Liver (tissue), 8 donors: ENCODE measurements at regions not wholly inside any gene's neighbourhood (a gene's known extent, or its start where the extent isn't known, plus 50 kb on each side); places are given as distances from the start of the nearest gene placed in this dataset.

Source experiments
- DNase-seq: peaks from one replicate; pipeline ENCODE4 v3.0.0-alpha.2; 2017; ENCODE audit warnings: low spot score
- H3K27ac ChIP-seq, 2 donors: one replicate each; pipeline ENCODE4 v1.7.0; 2013; ENCODE audit warnings: inconsistent platforms in 2 of 2, low read length in 2 of 2, control low read depth in 1 of 2, low read depth in 1 of 2, mild to moderate bottlenecking in 1 of 2
- H3K27me3 ChIP-seq, 4 donors: one replicate each; pipeline versions ENCODE4 v1.6.1 to v1.7.0; 2013; ENCODE audit warnings: low read length in 3 of 4, inconsistent platforms in 1 of 4, mild to moderate bottlenecking in 1 of 4, moderate library complexity in 1 of 4; ENCODE audit not compliant: control insufficient read depth in 4 of 4, insufficient read depth in 4 of 4
- H3K36me3 ChIP-seq, 4 donors: one replicate each; pipeline versions ENCODE4 v1.6.1 to v1.7.0; 2013; ENCODE audit warnings: low read length in 3 of 4, mild to moderate bottlenecking in 3 of 4, low read depth in 1 of 4, moderate library complexity in 1 of 4; ENCODE audit not compliant: control insufficient read depth in 4 of 4, insufficient read depth in 3 of 4
- H3K4me1 ChIP-seq, 4 donors: one replicate each; pipeline versions ENCODE4 v1.6.1 to v1.7.0; 2013; ENCODE audit warnings: low read length in 3 of 4, mild to moderate bottlenecking in 3 of 4, moderate library complexity in 1 of 4; ENCODE audit not compliant: control insufficient read depth in 4 of 4, insufficient read depth in 4 of 4
- H3K4me3 ChIP-seq, 3 donors: one replicate each; pipeline versions ENCODE4 v1.6.1 to v1.7.0; 2013; ENCODE audit warnings: low read length in 3 of 3, control low read depth in 1 of 3, low read depth in 1 of 3, mild to moderate bottlenecking in 1 of 3
- H3K9ac ChIP-seq, 2 donors: one replicate each; pipeline ENCODE4 v1.7.0; 2013; ENCODE audit warnings: low read length in 2 of 2, mild to moderate bottlenecking in 2 of 2, moderate library complexity in 2 of 2, control low read depth in 1 of 2, low read depth in 1 of 2
- H3K9me3 ChIP-seq, 4 donors: one replicate each; pipeline versions ENCODE4 v1.6.1 to v1.7.0; 2013; ENCODE audit warnings: low read length in 3 of 4; ENCODE audit not compliant: control insufficient read depth in 4 of 4
- ATF3 ChIP-seq: IDR thresholded peaks from 2 replicates; pipeline ENCODE4 v1.6.1; 2016; ENCODE audit warnings: antibody characterized with exemption
- CTCF ChIP-seq: fragments of 150-350 bp; IDR thresholded peaks from 2 replicates; pipeline ENCODE4 v1.5.1; 2017; ENCODE audit warnings: improper control_type of control experiment, low read depth, low read length; ENCODE audit not compliant: missing input control
- EGR1 ChIP-seq, 2 donors: IDR thresholded peaks; 2 replicates each; pipeline ENCODE4 v1.6.1; 2016 to 2018; ENCODE audit warnings: antibody characterized with exemption in 2 of 2, low read depth in 2 of 2
- FOXA1 ChIP-seq: IDR thresholded peaks from 2 replicates; pipeline ENCODE4 v1.6.1; 2016; ENCODE audit warnings: antibody characterized with exemption
- FOXA2 ChIP-seq: IDR thresholded peaks from 2 replicates; pipeline ENCODE4 v1.6.1; 2016; ENCODE audit warnings: antibody characterized with exemption
- GABPA ChIP-seq, 2 donors: IDR thresholded peaks in 1 of 2; conservative IDR thresholded peaks in 1 of 2; 2 replicates each; pipeline ENCODE4 v1.6.1; 2016; ENCODE audit warnings: antibody characterized with exemption in 2 of 2, mild to moderate bottlenecking in 1 of 2, moderate library complexity in 1 of 2
- HNF4A ChIP-seq, 2 donors: conservative IDR thresholded peaks; 2 replicates each; pipeline ENCODE4 v1.6.1; 2016; ENCODE audit warnings: antibody characterized with exemption in 2 of 2, mild to moderate bottlenecking in 2 of 2
- HNF4G ChIP-seq: IDR thresholded peaks from 2 replicates; pipeline ENCODE4 v1.6.1; 2016; ENCODE audit warnings: antibody characterized with exemption
- JUND ChIP-seq, 2 donors: IDR thresholded peaks; 2 replicates each; pipeline ENCODE4 v1.6.1; 2016; ENCODE audit warnings: antibody characterized with exemption in 2 of 2
- MAX ChIP-seq: IDR thresholded peaks from 2 replicates; pipeline ENCODE4 v1.6.1; 2016; ENCODE audit warnings: antibody characterized with exemption
- NR2F2 ChIP-seq: IDR thresholded peaks from 2 replicates; pipeline ENCODE4 v1.6.1; 2016; ENCODE audit warnings: antibody characterized with exemption
- RAD21 ChIP-seq, 2 donors: IDR thresholded peaks; 2 replicates each; pipeline ENCODE4 v1.6.1; 2016; ENCODE audit warnings: antibody characterized with exemption in 2 of 2, mild to moderate bottlenecking in 2 of 2
- REST ChIP-seq: IDR thresholded peaks from 2 replicates; pipeline ENCODE4 v1.6.1; 2016; ENCODE audit warnings: antibody characterized with exemption, mild to moderate bottlenecking
- RXRA ChIP-seq, 2 donors: IDR thresholded peaks; 2 replicates each; pipeline ENCODE4 v1.6.1; 2017 to 2018; ENCODE audit warnings: antibody characterized with exemption in 2 of 2, mild to moderate bottlenecking in 1 of 2
- SP1 ChIP-seq: IDR thresholded peaks from 2 replicates; pipeline ENCODE4 v1.6.1; 2018; ENCODE audit warnings: antibody characterized with exemption, mild to moderate bottlenecking
- TAF1 ChIP-seq: conservative IDR thresholded peaks from 2 replicates; pipeline ENCODE4 v1.6.1; 2016; ENCODE audit warnings: antibody characterized with exemption, mild to moderate bottlenecking
- YY1 ChIP-seq: IDR thresholded peaks from 2 replicates; pipeline ENCODE4 v1.6.1; 2016; ENCODE audit warnings: antibody characterized with exemption, mild to moderate bottlenecking
- ZBTB33 ChIP-seq: IDR thresholded peaks from 2 replicates; pipeline ENCODE4 v1.6.1; 2016; ENCODE audit warnings: antibody characterized with exemption
- WGBS: extraction: QIAGEN DNeasy Blood & Tissue Kit; methylation state at CpG from one replicate; pipeline ENCODE4 v1.1.7; 2013; 5-methylcytosine and 5-hydroxymethylcytosine counted together
- donor health status: healthy.
- donor health status: healthy.
- donor health status: healthy.
- donor health status: healthy.
- donor health status: healthy.

- H3K9ac ChIP-seq = no peak overlapping the region
- 59% methylated on average over 14 of the region's 14 CpGs for WGBS
Observed at GRCh38 chr1:18535391-18536210, 54.9 kb downstream of the KLHDC7A start.

More at GRCh38 chr1:18535391-18536210, 54.9 kb downstream of the KLHDC7A start:
- Histone ChIP-seq H3K27me3 (peaks cover 0 to 5% (median 1%) of the 10 kb centered on the region in 4 donors), H3K9me3 (no peaks in the 10 kb centered on the region), H3K36me3 (no peaks in the 10 kb centered on the region), H3K27ac (no peak overlapping the region), H3K4me3 (no peak overlapping the region), H3K4me1 (no peaks in the 10 kb centered on the region)
- DNase-seq = peak; percentile 17
- TF ChIP-seq MAX (no peak), YY1 (no peak), FOXA1 (no peak), RXRA (IDR thresholded peaks at IDR 0.05) (no peak), ATF3 (no peak), EGR1 (IDR thresholded peaks at IDR 0.05; ENCODE audit: low read depth in 2 of 2) (no peak), REST (no peak), ZBTB33 (no peak), JUND (IDR thresholded peaks at IDR 0.05) (no peak), HNF4A (conservative IDR thresholded peaks at IDR 0.05) (no peak), RAD21 (IDR thresholded peaks at IDR 0.05) (no peak), HNF4G (no peak), CTCF (no peak), SP1 (no peak), TAF1 (no peak), NR2F2 (no peak), FOXA2 (no peak), GABPA (IDR thresholded peaks at IDR 0.05 in 1 of 2, conservative IDR thresholded peaks at IDR 0.05 in 1 of 2) (no peak)
